GM21737 (cell line): ENCODE measurements at regions not wholly inside any gene's neighbourhood (a gene's known extent, or its start where the extent isn't known, plus 50 kb on each side); places are given as distances from the start of the nearest gene placed in this dataset.

Source experiments
- ATAC-seq: cut with Tn5 transposase; IDR thresholded peaks from one replicate; pipeline ENCODE4 v1.9.1; 2021; ENCODE audit warnings: mild to moderate bottlenecking, moderate library complexity; ENCODE audit not compliant: unreplicated experiment

DNA sequence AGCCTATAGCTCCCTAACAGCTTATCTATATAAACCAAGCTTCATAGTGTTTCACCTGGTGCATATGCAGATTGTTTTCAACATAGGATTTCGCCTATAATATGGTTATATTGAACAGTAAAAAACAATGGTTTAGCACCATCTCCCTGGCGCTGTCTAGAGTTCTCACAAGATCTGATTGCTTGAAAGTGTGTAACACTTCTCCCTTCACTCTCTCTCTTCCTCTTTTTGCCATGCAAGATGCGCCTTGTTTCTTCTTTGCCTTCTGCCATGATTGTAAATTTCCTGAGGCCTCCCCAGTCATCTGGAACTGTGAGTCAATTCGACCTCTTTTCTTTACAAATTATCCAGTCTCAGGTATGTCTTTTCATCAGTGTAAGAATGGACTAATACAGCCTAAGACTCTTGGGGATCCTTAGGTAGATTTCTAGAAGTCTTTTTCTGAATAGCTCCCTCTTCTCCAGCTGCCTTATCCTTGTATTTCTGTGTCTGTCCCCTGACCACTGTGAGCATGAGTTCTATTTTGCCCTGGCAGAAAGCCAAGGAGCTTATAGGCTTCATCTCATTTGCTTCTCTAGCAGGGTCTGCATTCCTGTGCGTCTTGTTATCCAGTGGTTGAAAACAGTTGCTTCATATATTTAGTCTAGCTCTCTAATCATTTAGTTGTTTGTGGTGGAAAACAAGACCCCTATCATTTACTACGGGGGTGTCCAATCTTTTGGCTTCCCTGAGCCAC lies 401.6 kb downstream of the GPD2 start:
- ATAC-seq: no peak

DNA sequence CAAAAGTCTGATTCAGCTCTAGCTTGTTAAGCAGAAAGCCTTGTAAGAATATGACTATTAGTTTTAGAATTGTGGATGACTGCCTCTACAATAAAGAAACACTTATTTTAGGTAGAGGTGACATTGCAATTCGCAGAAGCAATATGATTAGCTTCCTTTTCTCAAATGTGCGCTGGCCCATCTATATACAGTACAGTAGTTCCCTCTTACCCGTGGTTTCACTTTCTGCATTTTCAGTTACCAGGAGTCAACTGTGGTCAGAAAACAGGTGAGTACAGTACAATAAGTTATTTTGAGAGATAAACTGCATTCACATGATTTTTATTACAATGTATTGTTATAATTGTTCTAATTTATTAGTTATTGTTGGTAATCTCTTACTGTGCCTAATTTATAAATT lies 405.1 kb downstream of the GPD2 start:
- no peak for ATAC-seq

DNA sequence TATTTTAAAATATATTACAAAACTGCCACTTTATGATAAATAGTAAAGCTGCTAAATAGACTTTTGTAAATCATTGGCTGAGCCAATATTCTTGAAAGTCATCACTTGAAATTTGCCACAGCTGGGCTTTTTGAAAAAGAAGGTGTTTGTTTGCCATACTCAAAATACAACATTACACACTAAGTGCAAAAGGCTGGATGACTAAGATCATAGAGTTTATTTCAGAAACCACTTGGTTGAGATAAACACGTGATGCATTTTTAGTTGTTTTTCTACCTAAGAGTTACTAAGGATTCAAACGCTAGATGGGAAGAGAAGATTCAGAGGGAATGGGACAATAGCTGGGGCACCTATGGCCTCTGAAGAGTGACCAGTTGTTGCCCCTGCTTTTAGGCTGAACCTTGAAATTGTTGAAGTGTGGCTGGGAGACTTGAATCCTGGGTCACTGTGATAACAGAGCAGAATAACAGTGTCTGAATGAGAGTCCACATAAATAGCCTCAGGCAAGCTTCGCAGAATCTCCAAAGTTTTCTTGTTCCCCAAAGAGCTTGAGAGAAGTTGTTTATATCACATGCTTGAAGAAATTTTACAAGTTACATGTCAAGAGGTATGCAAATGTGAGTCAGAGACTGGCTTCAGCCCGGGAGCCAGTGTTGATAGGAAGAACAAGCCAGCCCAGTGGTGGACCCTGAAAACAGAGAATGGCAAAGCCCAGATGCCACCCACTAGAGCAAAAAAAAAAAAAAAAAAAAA lies 409.8 kb downstream of the GPD2 start:
- ATAC-seq: no peak

DNA sequence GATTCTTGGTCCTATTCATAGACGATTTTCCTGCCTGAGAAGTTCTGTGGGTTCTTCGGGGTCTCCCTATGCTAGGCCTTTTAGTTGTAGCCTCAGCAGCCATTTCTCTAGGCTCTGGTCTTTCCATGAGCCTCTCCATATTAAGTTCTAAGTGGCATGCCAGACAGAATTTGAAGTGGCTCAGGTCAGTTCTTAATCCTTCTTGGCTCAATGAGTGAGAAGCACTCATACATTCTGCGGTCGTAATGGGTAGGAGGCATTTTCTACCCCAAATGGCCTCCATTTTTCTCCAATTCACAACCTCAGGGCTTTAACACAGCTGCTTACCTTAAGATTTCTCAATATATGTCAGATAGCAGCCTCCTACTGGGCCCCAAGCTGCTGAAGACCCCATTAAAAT lies 405.3 kb upstream of the GALNT5 start:
- ATAC-seq: no peak

DNA sequence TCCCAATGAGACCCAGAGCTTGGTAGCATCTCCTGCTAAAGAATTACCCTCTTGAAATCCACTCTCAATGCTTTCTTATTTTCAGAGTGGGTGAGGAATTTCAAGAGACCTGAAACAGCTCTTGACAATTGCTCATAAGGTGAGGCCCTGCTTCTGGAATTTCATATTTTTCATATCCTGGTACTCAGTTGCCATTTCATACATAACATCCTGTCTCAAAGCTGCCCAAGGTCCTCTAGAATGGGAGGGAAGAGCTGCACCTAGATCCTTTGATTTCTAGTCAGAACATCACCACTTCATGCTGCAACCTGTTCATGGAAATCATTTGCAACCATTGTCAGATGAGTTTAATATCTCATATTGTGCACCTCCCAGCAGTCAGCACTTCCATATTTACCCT lies 404.8 kb upstream of the GALNT5 start:
- ATAC-seq: no peak

DNA sequence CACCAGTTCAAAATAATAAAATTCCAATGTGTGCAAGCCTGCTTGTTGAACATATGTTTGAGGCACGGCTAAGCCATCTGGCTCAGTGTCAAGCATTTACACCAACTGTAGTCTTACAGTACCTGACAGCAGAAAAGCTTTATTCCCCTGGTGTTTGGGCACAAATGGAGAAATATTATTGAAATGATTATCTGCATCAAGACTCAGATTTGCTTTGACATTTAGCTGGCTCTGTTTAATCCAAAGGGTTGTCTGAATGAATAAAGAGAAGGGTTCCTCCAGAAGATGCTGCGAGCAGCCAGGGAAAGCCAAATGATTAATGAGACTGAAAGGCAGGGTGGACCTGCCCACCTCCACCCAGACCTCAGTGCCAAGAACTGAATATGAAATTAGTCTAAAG lies 393.2 kb upstream of the GALNT5 start:
- no peak for ATAC-seq

DNA sequence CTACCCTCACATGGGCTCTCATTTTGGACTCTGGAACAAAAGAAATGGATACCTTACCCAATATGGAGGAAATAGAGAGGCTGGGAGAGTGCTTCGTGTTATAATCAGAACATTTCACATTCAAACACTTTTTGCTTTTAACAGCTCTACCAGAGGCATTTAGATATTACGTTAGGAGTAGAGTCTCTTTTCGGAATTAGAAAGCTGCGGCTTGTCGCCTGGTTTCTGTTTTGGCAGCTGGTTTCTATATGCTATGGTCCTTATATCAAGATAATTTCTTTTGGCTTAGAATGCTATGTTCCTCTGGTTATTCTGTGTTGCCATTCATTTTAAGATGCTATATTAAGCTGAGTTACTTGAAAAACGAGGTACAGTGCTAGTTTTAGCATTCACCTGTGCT lies 392.8 kb upstream of the GALNT5 start:
- ATAC-seq: no peak

DNA sequence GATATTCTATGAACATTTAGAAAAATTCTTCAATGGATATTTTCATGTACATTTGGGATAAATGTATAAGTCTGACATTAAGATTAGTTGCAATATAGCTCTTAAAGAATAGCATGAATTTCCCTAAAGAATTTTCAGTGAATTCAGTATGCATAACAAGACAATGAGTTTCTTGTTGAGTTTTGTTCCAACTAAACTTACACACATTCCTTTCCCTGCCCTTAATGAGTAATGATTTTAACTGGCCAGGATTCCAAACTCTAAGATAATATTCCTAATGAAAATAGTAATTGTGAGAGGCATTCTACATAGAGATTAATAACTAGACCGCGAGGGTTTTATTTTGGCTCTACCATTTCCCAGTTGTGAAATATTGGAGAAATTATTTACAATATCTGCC lies 390.3 kb upstream of the GALNT5 start:
- ATAC-seq: no peak

DNA sequence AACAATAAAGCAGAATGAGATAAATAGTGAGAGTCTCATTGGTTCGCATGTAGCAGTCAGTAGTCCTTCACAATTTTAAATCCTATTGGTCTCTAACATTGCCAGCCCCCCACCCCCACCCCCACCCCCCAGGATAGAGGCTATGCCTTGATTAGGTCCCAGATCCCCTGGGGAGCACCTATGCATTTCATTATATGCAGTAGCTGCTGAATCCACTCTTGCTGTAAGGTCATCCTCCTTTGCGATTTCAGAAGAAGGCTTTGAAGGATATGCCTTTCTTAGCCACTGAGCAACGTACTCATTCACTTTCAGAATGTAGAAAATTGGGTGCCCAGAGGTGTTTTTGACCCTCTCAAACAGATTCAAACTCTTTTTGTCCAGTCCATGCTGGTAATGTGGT lies 382.8 kb upstream of the GALNT5 start:
- ATAC-seq: no peak

DNA sequence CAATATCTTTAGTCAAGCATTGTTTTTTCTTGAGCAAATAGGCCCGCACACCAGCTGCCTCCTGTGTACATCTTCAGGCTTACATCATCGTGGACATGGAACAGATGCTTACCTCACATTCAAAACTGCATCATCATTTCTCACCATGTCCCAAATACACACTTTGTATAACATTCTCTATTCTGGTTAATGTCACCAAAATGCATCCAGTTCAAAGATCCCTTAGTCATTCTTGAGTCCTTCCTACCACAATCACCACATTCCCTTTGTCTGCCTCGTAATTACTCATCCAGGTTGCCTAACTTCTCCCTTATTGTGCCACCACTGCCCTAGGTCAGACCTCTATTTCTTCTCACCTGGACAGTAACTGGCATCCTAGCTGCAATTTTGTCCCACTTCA lies 373.7 kb upstream of the GALNT5 start:
- ATAC-seq: no peak

DNA sequence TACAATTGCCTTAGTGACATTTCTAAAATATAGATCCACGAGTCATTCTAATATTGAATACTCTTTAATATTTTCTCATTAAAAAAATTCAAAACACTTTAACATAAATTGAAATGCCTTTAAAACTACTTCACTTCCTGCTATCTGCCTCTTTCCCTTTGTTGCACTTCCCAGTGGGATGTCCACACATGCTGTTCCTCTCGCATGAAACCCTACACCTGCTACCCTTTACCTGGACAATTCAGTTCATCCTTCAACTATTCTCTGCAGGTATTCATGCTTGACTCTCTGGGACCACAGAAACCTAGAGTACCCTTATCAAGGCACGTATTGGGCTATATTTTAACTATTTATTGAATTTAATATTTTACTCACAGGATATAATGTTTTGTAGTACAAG lies 373.3 kb upstream of the GALNT5 start:
- ATAC-seq: no peak

DNA sequence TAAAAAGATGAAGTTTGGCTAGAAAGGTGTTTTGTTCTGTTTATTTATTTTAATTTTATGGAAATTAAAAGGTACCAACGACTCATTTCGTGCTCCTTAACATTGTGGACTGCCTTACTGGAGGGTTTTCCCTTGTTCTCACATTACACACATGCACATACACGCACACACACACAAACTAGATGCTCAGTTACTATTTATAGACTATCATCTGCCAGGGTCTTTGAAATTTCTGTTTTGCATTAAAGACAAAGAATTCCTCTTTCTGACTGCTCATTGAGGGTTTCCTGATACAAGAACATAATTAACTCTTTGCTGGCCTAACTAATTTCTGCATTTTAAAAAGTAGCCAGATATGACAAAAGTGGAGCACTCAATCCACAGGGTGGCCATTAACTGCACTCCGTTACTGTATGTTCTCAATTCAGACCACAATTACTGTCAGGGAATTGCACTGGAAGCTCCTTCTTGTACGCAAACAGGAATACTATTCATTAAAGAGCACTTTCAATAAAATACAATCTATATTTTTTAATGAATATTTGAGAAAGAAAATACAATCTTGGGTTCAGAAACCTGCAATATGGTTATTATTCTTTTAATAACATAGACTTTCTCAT lies 366.9 kb upstream of the GALNT5 start:
- ATAC-seq: no peak

DNA sequence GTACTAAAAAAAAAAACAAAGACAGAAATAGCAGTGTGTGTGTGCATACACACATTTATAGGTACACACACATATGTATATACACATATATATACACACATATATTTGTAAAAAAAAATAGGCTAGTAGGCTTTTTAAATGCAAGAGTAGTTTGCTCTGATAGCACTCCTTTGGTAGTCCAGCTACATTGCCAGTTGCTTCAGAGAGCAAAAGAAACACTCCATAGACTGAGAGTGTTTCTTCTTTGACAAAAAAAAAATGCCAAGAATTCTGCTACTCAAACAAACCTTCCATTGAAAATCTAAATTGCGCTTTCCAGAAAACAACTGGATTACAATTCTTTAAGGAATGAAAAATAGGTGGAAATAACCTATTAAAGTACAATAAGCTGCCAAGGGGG lies 365.9 kb upstream of the GALNT5 start:
- no peak for ATAC-seq

DNA sequence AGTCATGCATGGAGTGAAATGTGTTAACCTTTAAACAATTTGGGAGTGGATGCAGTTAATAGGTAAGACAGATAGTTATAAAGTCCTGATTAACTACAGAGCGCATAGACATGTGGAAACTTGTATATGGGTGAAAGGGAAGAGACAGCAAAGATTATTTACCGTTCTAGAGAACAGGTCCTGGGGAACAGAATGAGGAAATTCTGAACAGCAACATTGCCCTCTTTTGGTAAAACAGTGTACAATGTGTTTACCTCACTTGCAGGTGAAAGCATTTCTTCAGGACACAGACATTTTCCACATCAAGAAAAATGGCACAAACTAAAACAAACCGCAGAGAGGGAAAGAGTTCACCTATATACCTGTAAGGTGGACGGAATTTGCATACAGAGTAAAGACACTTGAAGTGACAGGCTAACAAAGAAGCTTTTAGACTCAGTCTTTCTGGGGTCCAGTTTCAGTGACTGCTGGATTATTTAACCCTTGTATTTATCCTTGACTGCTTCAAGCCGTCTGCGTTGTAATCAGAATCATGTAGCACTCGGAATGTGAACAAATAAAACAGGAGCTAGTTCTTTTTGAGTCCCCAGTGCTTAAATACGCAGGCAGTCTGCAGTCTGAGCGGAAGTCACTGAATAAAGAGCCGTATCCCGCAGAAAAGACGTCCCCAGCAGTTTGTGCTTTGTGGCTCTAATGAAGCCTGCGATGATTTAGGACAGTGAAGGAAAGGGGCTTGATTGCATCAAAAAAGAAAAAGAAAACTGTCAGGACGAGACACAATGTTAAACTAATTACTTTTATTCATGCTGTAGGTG lies 364.8 kb upstream of the GALNT5 start:
- ATAC-seq: peak; percentile 48

DNA sequence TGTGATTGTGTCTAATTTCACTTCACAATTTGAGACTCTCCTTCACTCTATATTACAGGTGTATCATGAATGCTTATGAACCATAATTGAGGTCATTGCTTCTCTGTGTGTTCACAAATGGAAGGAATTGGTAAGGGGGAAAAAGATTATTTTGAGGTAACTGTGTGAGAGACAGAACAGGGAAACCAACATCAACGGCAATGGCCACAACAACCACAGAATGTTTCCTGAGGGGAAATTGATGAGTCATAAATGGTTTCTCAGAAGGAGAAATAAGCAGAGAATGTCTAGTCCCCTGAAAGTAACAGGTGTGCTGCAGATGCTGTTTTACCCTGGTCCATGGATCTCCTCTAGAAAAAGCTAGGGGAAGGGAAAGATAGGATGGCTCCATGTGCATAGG lies 361.2 kb upstream of the GALNT5 start:
- peak; percentile 93 for ATAC-seq

DNA sequence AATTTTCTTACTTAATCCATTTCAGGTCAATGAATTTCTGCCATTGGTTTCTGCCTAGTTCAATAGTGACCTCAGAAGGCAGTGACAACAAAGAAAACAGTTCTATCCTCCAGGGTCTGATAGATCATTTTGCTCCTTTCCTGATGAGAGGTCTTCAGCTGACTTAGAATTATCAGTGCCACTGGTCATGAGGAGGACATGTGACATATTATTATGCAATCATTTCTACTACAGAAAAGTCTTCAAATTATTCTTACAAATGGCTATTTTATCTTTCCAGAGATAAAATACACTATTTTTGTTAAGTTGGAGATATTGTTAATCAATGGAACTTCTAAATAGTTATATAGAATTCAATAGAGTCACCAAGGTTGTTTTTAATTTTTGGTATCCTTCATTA lies 360.0 kb upstream of the GALNT5 start:
- no peak for ATAC-seq

DNA sequence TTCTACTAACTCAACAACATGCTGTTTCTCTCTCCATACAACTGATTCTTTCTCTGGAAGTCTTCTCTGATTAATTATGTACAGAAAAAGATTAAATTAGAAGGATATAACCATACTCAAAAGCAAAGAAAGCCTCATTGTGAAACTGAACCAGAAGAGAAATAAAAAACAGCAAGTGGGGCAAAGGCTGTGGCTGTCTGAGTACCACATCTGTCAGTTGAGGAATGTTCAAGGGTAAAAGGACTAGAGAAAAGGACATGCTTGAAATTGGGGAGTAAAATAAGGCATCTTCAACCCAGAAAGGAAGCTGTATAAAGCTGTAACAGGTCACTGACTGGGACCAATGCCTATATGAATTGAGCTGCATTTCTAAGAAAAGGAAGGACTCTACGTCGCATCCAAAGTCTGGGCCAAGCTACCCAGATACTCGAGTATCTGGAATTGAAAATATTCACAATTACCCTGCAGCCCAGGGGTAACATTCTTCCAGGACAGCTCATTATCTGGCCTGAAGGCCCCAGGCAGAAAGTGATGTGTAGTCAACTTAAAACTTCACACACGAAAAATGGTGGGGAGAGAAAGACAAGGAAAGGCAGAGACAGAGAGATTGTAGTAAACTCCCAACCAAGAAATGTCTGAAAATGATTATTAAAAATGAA lies 356.0 kb upstream of the GALNT5 start:
- ATAC-seq: no peak

DNA sequence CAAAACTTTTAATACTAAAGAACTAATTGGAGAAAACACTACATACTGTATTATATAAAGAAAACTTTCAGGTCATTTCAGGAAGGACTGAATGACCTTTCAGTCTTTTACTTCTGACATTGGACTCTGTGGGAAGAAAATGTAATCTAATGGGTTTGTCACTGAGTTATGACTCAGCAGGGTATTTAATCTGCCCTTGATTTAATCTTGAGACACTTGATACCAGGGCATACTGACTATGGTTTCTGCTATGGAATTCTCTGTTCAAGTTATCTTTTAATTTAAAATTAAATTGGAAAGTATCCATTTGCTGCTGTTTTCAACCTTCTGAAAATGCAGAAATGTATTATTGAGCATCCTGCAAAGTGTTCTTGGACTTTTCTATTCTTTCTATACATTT lies 354.2 kb upstream of the GALNT5 start:
- no peak for ATAC-seq

DNA sequence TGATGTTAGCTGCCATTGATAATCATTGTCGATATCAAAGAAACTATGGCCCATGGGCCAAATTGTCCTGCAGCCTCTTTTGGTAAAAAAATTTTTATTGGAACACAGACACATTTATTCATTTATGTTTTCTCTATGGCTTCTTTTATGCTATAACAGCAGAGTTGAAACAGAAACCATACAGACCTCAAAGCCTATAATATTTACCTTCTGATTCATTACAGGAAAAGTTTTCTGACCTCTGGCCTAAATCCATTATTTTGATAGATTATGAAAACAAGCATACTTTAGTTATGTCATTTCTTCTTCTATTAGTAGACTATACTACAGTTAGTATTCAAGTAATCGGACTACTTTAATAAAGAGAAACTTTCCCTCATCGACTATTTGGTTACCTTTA lies 349.7 kb upstream of the GALNT5 start:
- no peak for ATAC-seq

DNA sequence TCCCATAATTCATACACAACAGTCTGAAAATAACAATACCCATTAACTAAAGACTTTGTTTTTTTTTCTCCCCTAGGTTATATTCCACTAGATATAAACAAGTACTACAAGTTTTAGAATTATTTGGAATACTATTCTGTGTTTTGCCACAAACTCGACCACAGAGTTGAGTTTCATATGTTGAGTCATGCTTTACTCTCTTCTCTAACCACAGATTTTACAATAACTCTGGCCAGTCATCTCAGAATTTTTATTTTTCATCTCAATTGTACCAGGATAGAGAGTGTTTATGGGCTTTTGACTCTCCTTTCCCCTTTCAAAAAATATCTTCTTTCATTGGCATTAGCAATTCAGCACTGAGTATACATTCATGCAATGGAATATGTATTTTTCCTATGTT lies 348.7 kb upstream of the GALNT5 start:
- ATAC-seq: peak; percentile 75

DNA sequence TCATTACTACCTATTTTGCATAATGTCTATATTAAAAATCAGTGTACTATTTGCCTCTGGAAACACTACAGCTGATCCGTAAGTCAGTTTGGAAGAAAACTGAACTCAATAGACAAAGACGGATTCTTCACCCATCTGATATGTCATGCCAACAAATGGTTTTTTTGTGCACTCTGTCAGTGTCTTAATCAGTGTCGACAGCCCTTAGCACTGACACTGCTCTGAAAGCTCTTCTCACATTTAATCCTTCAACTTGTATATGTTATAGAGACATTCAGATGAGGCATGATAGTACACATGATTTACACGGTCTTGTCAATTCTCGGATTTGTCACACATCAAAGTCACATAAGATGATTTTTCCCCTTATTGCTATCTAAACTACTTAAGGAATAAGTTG lies 347.5 kb upstream of the GALNT5 start:
- no peak for ATAC-seq
